Testis (tissue), 2 donors: ENCODE measurements at regions not wholly inside any gene's neighbourhood (a gene's known extent, or its start where the extent isn't known, plus 50 kb on each side); places are given as distances from the start of the nearest gene placed in this dataset.
A peak's percentile ranks its signal among the peaks of the same experiment; 100 is the strongest.

ENCODE experiments used
- DNase-seq: peaks from one replicate; pipeline ENCODE4 v3.0.0-alpha.2; 2019
- H3K27ac ChIP-seq, 2 donors: fragments of 200-600 bp; sonication (generic); one replicate each; pipeline ENCODE4 v1.5.1; 2019
- H3K27me3 ChIP-seq: fragments of 200-600 bp; sonication (generic); one replicate; pipeline ENCODE4 v1.5.1; 2019
- H3K36me3 ChIP-seq: fragments of 200-600 bp; sonication (generic); one replicate; pipeline ENCODE4 v1.5.1; 2017; ENCODE audit warnings: low read depth; ENCODE audit errors: missing control alignments
- H3K4me1 ChIP-seq: fragments of 200-600 bp; sonication (generic); one replicate; pipeline ENCODE4 v1.5.1; 2019
- H3K4me3 ChIP-seq, 2 donors: fragments of 200-600 bp; sonication (generic); one replicate each; pipeline ENCODE4 v1.5.1; 2017 to 2019
- H3K9me3 ChIP-seq: fragments of 200-600 bp; sonication (generic); one replicate; pipeline ENCODE4 v1.5.1; 2017
- POLR2A ChIP-seq: fragments of 450-650 bp; IDR thresholded peaks from one replicate; pipeline ENCODE4 v1.6.1; 2017; ENCODE audit warnings: antibody characterized with exemption, mild to moderate bottlenecking, moderate library complexity
- WGBS, 2 donors: methylation state at CpG; one replicate each; pipeline ENCODE4 v1.1.5; 2018; 5-methylcytosine and 5-hydroxymethylcytosine counted together
- intact Hi-C: fragments of 100-400 bp; cut with DNase I; formaldehyde crosslinking; loops from one replicate; pipeline ENCODE4 v1.15.1; 2023; ENCODE audit warnings: low total_unique reads
- TF ChIP-seq, protein P1 (sequence below), 3 experiments: fragments of 450-650 bp in 2 of 3; fragments of 200-600 bp in 1 of 3; sonication (generic) in 1 of 3; IDR thresholded peaks; one replicate each; pipeline ENCODE4 v1.5.1; 2016 to 2019; ENCODE audit warnings: antibody characterized with exemption in 3 of 3, mild to moderate bottlenecking in 2 of 3, moderate library complexity in 1 of 3

DNA sequence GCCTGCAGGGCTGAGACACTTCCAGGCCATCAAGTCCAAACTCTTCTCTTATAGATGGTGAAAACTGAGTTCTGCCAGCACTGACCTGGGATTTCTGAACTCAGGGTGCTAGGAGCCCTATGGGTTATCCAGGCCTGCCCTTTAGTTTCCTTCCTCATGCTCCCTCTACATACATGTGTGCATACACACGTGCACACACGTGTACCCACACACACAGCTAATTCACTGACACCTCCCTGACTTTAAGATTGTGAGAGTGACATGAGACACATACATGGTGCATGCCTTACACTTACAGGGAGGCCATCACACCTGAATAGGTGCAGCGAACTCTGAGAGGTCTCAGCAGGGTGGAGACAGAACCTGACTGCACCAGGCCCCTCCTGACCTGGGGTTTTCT is 267.4 kb downstream of the CYP26B1 start:
- H3K36me3 ChIP-seq = no peaks in the 10 kb centered on the region
- TF ChIP-seq, protein P1, sequence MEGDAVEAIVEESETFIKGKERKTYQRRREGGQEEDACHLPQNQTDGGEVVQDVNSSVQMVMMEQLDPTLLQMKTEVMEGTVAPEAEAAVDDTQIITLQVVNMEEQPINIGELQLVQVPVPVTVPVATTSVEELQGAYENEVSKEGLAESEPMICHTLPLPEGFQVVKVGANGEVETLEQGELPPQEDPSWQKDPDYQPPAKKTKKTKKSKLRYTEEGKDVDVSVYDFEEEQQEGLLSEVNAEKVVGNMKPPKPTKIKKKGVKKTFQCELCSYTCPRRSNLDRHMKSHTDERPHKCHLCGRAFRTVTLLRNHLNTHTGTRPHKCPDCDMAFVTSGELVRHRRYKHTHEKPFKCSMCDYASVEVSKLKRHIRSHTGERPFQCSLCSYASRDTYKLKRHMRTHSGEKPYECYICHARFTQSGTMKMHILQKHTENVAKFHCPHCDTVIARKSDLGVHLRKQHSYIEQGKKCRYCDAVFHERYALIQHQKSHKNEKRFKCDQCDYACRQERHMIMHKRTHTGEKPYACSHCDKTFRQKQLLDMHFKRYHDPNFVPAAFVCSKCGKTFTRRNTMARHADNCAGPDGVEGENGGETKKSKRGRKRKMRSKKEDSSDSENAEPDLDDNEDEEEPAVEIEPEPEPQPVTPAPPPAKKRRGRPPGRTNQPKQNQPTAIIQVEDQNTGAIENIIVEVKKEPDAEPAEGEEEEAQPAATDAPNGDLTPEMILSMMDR (IDR thresholded peaks at IDR 0.05) = no peak
- H3K9me3 ChIP-seq = no peaks in the 10 kb centered on the region
- no peak for DNase-seq
- no peak overlapping the region for H3K4me3 ChIP-seq
- intact Hi-C loops = no loop called here
- H3K27ac ChIP-seq = no peak overlapping the region
- H3K4me1 ChIP-seq = peaks cover 51% of the 10 kb centered on the region
- 72 to 82% methylated on average over 3 of the region's 3 CpGs for WGBS, 2 donors
- H3K27me3 ChIP-seq = no peaks in the 10 kb centered on the region

DNA sequence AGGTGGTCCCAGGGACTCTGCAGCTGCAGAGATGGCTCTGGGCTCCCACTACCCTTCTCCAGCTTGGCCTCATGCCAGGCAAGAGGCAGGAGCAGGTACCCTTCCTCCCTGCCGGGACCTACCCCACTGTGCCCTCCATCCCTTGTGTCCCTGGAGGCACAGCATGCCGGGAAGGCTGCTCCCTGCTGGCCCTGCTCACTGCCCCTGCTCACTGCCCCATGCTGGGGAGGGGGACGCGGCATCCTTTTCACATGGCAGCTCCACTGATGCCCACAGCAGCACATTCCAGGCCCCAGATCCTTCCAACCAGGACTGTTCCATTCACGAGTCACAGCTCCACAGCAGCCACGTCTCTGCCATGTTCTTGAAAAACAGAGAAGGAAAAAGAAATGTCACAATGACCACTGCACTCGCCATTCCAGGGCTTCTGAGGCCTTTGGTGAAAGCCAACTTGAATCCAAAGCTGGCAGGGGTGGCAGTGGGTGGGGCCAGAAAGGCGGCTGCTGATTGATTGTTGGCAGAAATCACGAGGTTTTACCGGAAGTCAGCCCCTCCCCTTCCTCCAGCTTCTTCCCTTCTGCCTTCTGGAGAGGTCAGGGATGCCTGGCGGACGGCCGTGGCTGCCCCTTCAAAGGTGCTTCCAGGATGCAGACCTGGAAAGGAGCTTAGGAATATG is 268.0 kb downstream of the CYP26B1 start:
- no peak overlapping the region for H3K27ac ChIP-seq
- H3K36me3 ChIP-seq = no peaks in the 10 kb centered on the region
- intact Hi-C loops = no loop called here
- no peaks in the 10 kb centered on the region for H3K9me3 ChIP-seq
- peaks cover 52% of the 10 kb centered on the region for H3K4me1 ChIP-seq
- TF ChIP-seq POLR2A = no peak
- TF ChIP-seq, protein P1 (IDR thresholded peaks at IDR 0.05) = no peak
- no peak for DNase-seq
- H3K27me3 ChIP-seq = no peaks in the 10 kb centered on the region
- WGBS, 2 donors = 42 to 68% methylated on average over 9 to 13 of the region's 13 CpGs
- no peak overlapping the region for H3K4me3 ChIP-seq

DNA sequence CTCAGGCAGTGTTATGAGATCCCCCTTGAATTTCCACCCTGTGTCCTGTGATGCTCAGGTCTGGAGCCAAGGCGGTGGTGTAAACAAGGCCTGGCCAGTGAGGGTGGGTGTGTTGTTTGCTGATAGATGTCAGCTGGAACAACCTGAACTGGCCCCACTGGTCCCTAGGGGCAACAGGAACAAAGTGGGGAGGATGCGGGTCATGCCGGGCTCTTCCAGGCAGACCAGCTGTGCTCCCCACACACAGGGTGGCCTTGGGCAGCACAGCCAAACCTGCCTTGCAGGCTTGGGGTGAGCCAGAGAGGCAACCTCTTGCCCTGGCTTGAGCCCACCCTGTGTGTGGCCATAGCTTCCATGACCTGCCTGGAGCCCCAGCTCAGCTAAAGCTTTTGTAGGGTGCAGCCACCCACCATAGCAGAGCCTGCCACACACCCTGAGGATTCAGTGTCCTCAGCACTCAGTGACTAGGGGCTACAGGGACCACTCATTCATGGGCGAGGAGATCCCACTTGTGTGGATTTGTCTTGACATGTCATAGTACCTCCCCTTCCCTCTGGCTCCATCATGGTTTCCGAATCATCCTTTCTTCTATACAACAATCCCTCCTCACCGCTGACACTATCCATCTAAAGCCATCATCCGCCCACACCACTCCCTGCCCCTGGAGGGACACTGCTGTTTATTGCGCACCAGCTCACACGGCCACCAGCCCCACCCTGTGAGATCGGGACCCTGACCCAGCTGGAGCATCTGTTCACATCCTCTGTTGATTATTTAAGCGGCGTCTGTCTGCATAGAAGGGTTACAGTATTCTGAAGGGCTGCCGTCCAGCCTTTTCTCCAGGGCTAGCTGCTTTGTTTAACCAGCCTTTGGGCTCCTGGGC is 268.8 kb downstream of the CYP26B1 start:
- 64 to 67% methylated on average over 9 to 13 of the region's 13 CpGs for WGBS, 2 donors
- peak; percentile 75 for DNase-seq
- no peaks in the 10 kb centered on the region for H3K9me3 ChIP-seq
- H3K4me1 ChIP-seq = peaks cover 46% of the 10 kb centered on the region
- no peaks in the 10 kb centered on the region for H3K27me3 ChIP-seq
- intact Hi-C loops = no loop called here
- H3K4me3 ChIP-seq = no peak overlapping the region
- TF ChIP-seq, protein P1 (IDR thresholded peaks at IDR 0.05) = no peak
- no peak for TF ChIP-seq POLR2A
- no peaks in the 10 kb centered on the region for H3K36me3 ChIP-seq
- no peak overlapping the region for H3K27ac ChIP-seq

DNA sequence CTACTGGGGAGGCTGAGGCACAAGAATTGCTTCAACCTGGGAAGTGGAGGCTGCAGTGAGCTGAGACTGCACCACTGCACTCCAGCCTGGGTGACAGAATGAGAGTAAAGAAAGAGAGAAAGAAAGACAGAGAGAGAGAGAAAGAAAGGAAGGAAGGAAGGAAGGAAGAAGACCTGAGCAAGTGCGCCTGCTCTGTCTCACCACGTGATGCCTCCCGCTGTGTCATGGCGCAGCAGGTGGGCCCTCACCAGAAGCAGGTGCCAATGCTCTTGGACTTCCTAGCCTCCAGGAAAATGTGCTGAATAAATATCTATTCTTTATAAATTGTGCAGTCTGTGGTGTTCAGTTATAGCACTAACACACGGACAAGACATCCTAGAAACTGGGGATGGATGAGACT is 270.0 kb downstream of the CYP26B1 start:
- intact Hi-C loops = no loop called here
- Histone ChIP-seq H3K4me1 (peaks cover 34% of the 10 kb centered on the region), H3K27ac (no peak overlapping the region), H3K9me3 (no peaks in the 10 kb centered on the region), H3K4me3 (no peak overlapping the region), H3K36me3 (no peaks in the 10 kb centered on the region), H3K27me3 (no peaks in the 10 kb centered on the region)
- TF ChIP-seq POLR2A = no peak
- TF ChIP-seq, protein P1 (IDR thresholded peaks at IDR 0.05) = no peak
- DNase-seq = no peak
- 86% methylated on average over 5 of the region's 5 CpGs for WGBS, 2 donors
